ENCODE measurements at regions not wholly inside any gene's neighbourhood (a gene's known extent, or its start where the extent isn't known, plus 50 kb on each side); places are given as distances from the start of the nearest gene placed in this dataset.

DNA sequence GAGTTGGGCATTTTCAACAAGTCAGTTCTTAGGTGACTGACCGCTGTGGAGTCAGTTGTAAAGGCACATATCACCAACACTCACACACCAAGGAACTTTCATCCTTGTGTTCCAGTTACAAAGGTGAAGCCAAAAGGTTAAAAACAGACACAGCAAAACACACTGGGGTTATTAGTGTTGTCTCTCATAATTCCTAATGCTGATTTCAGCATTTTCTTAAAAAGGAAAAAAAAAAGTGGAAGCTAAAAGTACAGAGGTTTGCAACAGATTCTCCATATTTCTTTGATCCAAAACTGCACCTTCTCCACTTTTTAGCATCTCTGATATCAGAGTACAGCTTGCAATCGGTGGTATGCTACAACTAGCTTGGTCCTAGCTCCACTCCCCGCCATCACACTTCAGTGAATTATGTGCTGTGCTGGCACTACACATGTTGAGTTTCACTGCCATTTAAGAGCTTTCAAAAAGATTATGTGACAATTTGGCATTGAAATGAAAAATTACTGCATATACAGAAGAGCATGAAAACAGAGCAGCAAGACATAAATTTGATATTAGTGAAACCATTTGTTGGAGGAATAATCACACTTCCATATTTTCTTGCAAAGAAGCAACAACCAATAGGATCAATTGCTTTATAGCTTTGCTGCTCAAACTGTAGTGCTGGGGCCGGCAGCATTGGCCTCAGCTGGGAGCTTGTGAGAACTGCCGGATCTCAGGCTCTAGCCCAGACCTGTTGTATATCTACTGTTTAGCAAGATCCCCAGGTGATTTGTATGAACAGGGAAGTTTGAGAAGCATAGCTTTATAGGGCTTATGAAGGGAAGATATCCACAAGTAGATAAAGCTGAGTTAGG, 62.3 kb upstream of the DAPL1 start:
- TF ChIP-seq, protein P1, sequence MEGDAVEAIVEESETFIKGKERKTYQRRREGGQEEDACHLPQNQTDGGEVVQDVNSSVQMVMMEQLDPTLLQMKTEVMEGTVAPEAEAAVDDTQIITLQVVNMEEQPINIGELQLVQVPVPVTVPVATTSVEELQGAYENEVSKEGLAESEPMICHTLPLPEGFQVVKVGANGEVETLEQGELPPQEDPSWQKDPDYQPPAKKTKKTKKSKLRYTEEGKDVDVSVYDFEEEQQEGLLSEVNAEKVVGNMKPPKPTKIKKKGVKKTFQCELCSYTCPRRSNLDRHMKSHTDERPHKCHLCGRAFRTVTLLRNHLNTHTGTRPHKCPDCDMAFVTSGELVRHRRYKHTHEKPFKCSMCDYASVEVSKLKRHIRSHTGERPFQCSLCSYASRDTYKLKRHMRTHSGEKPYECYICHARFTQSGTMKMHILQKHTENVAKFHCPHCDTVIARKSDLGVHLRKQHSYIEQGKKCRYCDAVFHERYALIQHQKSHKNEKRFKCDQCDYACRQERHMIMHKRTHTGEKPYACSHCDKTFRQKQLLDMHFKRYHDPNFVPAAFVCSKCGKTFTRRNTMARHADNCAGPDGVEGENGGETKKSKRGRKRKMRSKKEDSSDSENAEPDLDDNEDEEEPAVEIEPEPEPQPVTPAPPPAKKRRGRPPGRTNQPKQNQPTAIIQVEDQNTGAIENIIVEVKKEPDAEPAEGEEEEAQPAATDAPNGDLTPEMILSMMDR (IDR thresholded peaks at IDR 0.05): no peak
- H3K4me1 ChIP-seq: no peaks in the 10 kb centered on the region
- H3K9me3 ChIP-seq: no peaks in the 10 kb centered on the region
- peaks cover 0 to 6% of the 10 kb centered on the region in 2 donors for H3K27me3 ChIP-seq
- intact Hi-C loops (cut with DNase I; ENCODE audit: low total_unique reads): no loop called here
- DNase-seq: no peak
- no peaks in the 10 kb centered on the region for H3K36me3 ChIP-seq
- H3K4me3 ChIP-seq: no peak overlapping the region
- H3K27ac ChIP-seq: no peak overlapping the region

DNA sequence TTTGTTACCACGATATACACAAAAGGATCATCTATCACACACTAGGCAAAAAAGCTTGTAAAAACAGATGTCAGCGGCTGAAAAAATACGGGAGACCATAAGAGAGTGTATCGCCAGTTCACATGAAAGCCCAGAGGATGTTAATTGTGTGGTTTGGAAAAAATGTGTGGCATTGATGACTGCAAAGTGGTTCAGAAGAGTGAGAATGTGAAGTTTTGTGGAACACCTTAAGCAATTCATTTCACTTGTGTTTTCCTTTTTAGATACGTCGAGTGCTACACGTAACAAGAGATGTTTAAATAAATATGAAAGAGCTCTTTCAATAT, 61.7 kb upstream of the DAPL1 start:
- no peak for DNase-seq
- H3K9me3 ChIP-seq: no peaks in the 10 kb centered on the region
- no peaks in the 10 kb centered on the region for H3K36me3 ChIP-seq
- H3K27ac ChIP-seq: no peak overlapping the region
- intact Hi-C loops (cut with DNase I; ENCODE audit: low total_unique reads): no loop called here
- H3K4me3 ChIP-seq: no peak overlapping the region
- TF ChIP-seq, protein P1 (IDR thresholded peaks at IDR 0.05): no peak
- H3K27me3 ChIP-seq: peaks cover 0 to 6% of the 10 kb centered on the region in 2 donors
- no peaks in the 10 kb centered on the region for H3K4me1 ChIP-seq

DNA sequence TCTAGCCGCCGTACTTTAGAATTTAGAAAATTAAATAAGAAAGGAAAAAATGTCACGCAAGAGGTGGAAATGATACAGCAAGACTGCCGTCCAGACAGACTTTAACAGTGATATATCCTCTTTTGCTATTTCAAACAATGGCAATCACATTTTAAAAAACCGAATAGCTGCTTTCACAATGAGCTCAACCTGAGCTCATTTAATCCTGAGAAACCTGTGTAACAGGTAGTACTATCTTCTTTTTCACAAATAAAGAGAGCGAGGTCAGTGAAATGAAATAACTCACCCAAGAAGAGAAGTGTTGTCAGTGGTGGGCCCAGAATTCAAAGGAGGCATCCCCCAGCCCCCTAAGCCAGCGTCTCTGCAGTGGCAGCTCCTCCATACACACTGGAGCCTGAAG, 60.7 kb upstream of the DAPL1 start:
- DNase-seq: no peak
- H3K4me1 ChIP-seq: no peaks in the 10 kb centered on the region
- no peaks in the 10 kb centered on the region for H3K36me3 ChIP-seq
- H3K9me3 ChIP-seq: no peaks in the 10 kb centered on the region
- peaks cover 0 to 6% of the 10 kb centered on the region in 2 donors for H3K27me3 ChIP-seq
- no peak overlapping the region for H3K4me3 ChIP-seq
- H3K27ac ChIP-seq: no peak overlapping the region
- intact Hi-C loops (cut with DNase I; ENCODE audit: low total_unique reads): no loop called here
- TF ChIP-seq, protein P1 (IDR thresholded peaks at IDR 0.05): no peak

DNA sequence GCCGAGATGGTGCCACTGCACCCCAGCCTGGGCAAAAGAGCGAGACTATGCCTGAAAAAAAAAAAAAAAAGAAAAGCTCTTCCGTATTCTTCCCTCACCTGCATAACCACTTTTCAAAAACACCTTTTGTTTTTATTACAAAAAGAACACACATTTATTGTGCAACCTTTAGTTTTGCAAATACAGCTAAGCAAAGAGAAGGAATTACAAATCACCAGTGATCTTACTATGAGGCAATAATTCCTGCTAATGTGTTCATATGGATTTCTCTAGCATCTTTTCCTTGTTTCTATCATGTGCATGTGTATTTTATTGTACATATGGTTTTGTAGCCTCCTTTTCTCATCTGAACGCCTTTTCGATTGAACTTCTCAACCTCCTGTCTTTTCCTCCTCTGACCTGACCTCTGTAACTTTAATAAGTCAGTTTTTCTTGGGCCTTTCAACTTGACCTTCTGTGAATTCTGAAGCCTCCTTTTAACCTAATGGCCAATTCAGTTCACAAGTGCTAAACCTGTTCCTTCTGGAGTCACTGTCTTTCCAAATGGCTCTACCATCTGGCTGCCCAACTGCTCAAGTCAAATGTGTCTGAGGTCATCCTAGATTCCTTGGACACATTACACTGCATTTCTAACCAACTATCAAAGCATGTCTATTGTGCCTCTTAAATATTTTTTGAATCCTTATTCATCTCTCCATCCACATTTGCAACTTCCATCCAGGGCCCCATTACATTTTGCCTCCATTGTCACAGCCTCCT, 59.1 kb upstream of the DAPL1 start:
- intact Hi-C loops (cut with DNase I; ENCODE audit: low total_unique reads): no loop called here
- H3K4me1 ChIP-seq: no peaks in the 10 kb centered on the region
- TF ChIP-seq, protein P1 (IDR thresholded peaks at IDR 0.05): no peak

DNA sequence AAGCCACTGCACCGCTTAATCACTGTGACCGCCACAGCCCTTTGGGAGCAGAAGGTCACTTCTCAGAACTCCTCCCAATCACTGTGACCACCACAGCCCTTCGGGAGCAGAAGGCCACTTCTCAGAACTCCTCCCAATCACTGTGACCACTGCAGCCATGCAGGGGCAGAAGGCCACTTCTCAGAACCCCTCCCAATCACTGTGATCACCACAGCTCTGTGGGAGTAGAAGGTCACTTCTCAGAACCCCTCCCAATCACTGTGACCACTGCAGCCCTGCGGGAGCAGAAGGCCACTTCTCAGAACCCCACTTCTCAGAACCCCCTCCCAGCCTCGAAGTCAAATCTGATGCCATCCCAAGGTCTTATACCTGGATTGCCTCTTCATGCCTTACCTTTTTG, 56.8 kb upstream of the DAPL1 start:
- intact Hi-C loops (cut with DNase I; ENCODE audit: low total_unique reads): no loop called here

More for the DNA sequence above, 59.1 kb upstream of the DAPL1 start:
- no peak overlapping the region for H3K4me3 ChIP-seq
- H3K9me3 ChIP-seq: no peaks in the 10 kb centered on the region
- no peaks in the 10 kb centered on the region for H3K27me3 ChIP-seq
- no peak overlapping the region for H3K27ac ChIP-seq
- no peak for DNase-seq
- no peaks in the 10 kb centered on the region for H3K36me3 ChIP-seq

More for the DNA sequence above, 56.8 kb upstream of the DAPL1 start:
- Histone ChIP-seq H3K27ac (no peak overlapping the region), H3K27me3 (peaks cover 0 to 3% of the 10 kb centered on the region in 2 donors), H3K4me1 (no peaks in the 10 kb centered on the region), H3K36me3 (no peaks in the 10 kb centered on the region), H3K9me3 (no peaks in the 10 kb centered on the region), H3K4me3 (no peak overlapping the region)
- TF ChIP-seq, protein P1 (IDR thresholded peaks at IDR 0.05): no peak
- DNase-seq: no peak

All from tibial artery (tissue), 4 donors.